ENCODE measurements at regions not wholly inside any gene's neighbourhood (a gene's known extent, or its start where the extent isn't known, plus 50 kb on each side); places are given as distances from the start of the nearest gene placed in this dataset.

- peaks cover 1% of the 10 kb centered on the region for H3K4me1 Mint-ChIP-seq (ENCODE audit: low read depth, unreplicated experiment)
- H3K27me3 Mint-ChIP-seq (ENCODE audit: unreplicated experiment), result no peaks in the 10 kb centered on the region
- no peak overlapping the region for H3K4me3 Mint-ChIP-seq (ENCODE audit: unreplicated experiment)
- no peak overlapping the region for H3K27ac Mint-ChIP-seq (ENCODE audit: unreplicated experiment)
- H3K9me3 Mint-ChIP-seq (ENCODE audit: unreplicated experiment), result no peaks in the 10 kb centered on the region
- TF ChIP-seq CTCF (IDR thresholded peaks at IDR 0.05; ENCODE audit: partially characterized antibody, unreplicated experiment), result no peak
- no peaks in the 10 kb centered on the region for H3K36me3 Mint-ChIP-seq (ENCODE audit: unreplicated experiment)
- no peak for DNase-seq
Observed at GRCh38 chr20:19026901-19027644, 185.4 kb upstream of the SLC24A3 start.

- TF ChIP-seq CTCF (IDR thresholded peaks at IDR 0.05; ENCODE audit: partially characterized antibody, unreplicated experiment), result no peak
- Mint-ChIP-seq H3K27me3 (ENCODE audit: unreplicated experiment) (no peaks in the 10 kb centered on the region), H3K9me3 (ENCODE audit: unreplicated experiment) (no peaks in the 10 kb centered on the region), H3K4me1 (ENCODE audit: low read depth, unreplicated experiment) (peaks cover 1% of the 10 kb centered on the region), H3K27ac (ENCODE audit: unreplicated experiment) (no peak overlapping the region), H3K4me3 (ENCODE audit: unreplicated experiment) (no peak overlapping the region), H3K36me3 (ENCODE audit: unreplicated experiment) (no peaks in the 10 kb centered on the region)
- no peak for DNase-seq
Observed at GRCh38 chr20:19027971-19028370, 184.5 kb upstream of the SLC24A3 start.

- Mint-ChIP-seq H3K27me3 (ENCODE audit: unreplicated experiment) (no peaks in the 10 kb centered on the region), H3K36me3 (ENCODE audit: unreplicated experiment) (no peaks in the 10 kb centered on the region), H3K9me3 (ENCODE audit: unreplicated experiment) (no peaks in the 10 kb centered on the region), H3K27ac (ENCODE audit: unreplicated experiment) (no peak overlapping the region), H3K4me1 (ENCODE audit: low read depth, unreplicated experiment) (peaks cover 4% of the 10 kb centered on the region), H3K4me3 (ENCODE audit: unreplicated experiment) (no peak overlapping the region)
- no peak for DNase-seq
- TF ChIP-seq CTCF (IDR thresholded peaks at IDR 0.05; ENCODE audit: partially characterized antibody, unreplicated experiment), result no peak
Observed at GRCh38 chr20:19041787-19042186, 170.7 kb upstream of the SLC24A3 start.

GRCh38 chr20:19045371-19045770 is 167.1 kb upstream of the SLC24A3 start:
- H3K27ac Mint-ChIP-seq (ENCODE audit: unreplicated experiment), result no peak overlapping the region
- DNase-seq, result no peak
- H3K9me3 Mint-ChIP-seq (ENCODE audit: unreplicated experiment), result no peaks in the 10 kb centered on the region
- TF ChIP-seq CTCF (IDR thresholded peaks at IDR 0.05; ENCODE audit: partially characterized antibody, unreplicated experiment), result no peak
- peaks cover 4% of the 10 kb centered on the region for H3K4me1 Mint-ChIP-seq (ENCODE audit: low read depth, unreplicated experiment)
- H3K36me3 Mint-ChIP-seq (ENCODE audit: unreplicated experiment), result no peaks in the 10 kb centered on the region
- no peak overlapping the region for H3K4me3 Mint-ChIP-seq (ENCODE audit: unreplicated experiment)
- H3K27me3 Mint-ChIP-seq (ENCODE audit: unreplicated experiment), result no peaks in the 10 kb centered on the region

- no peaks in the 10 kb centered on the region for H3K9me3 Mint-ChIP-seq (ENCODE audit: unreplicated experiment)
- no peaks in the 10 kb centered on the region for H3K36me3 Mint-ChIP-seq (ENCODE audit: unreplicated experiment)
- DNase-seq, result no peak
- H3K4me3 Mint-ChIP-seq (ENCODE audit: unreplicated experiment), result no peak overlapping the region
- H3K4me1 Mint-ChIP-seq (ENCODE audit: low read depth, unreplicated experiment), result no peaks in the 10 kb centered on the region
- no peak for TF ChIP-seq CTCF (IDR thresholded peaks at IDR 0.05; ENCODE audit: partially characterized antibody, unreplicated experiment)
- no peaks in the 10 kb centered on the region for H3K27me3 Mint-ChIP-seq (ENCODE audit: unreplicated experiment)
- no peak overlapping the region for H3K27ac Mint-ChIP-seq (ENCODE audit: unreplicated experiment)
Observed at GRCh38 chr20:19047040-19047950, 165.1 kb upstream of the SLC24A3 start.

Data from glutamatergic neuron (in vitro differentiated cells).